IPS-18a (cell line): ENCODE measurements at regions not wholly inside any gene's neighbourhood (a gene's known extent, or its start where the extent isn't known, plus 50 kb on each side); places are given as distances from the start of the nearest gene placed in this dataset.

Experiments used
- H3K27ac ChIP-seq: one replicate; pipeline ENCODE4 v1.5.1; 2013; ENCODE audit warnings: low read length
- H3K27me3 ChIP-seq: one replicate; pipeline ENCODE4 v1.6.1; 2013; ENCODE audit warnings: mild to moderate bottlenecking, low read length; ENCODE audit not compliant: control insufficient read depth, insufficient read depth
- H3K36me3 ChIP-seq: one replicate; pipeline ENCODE4 v1.6.1; 2013; ENCODE audit warnings: low read depth, low read length; ENCODE audit not compliant: control insufficient read depth
- H3K4me1 ChIP-seq: one replicate; pipeline ENCODE4 v1.6.1; 2013; ENCODE audit warnings: low read depth, low read length; ENCODE audit not compliant: control insufficient read depth
- H3K4me3 ChIP-seq: one replicate; pipeline ENCODE4 v1.5.1; 2013; ENCODE audit warnings: low read length
- H3K9ac ChIP-seq: one replicate; pipeline ENCODE4 v1.6.1; 2013; ENCODE audit warnings: mild to moderate bottlenecking, low read length, moderate library complexity
- H3K9me3 ChIP-seq: one replicate; pipeline ENCODE4 v1.6.1; 2013; ENCODE audit warnings: low read depth, low read length; ENCODE audit not compliant: control insufficient read depth

DNA sequence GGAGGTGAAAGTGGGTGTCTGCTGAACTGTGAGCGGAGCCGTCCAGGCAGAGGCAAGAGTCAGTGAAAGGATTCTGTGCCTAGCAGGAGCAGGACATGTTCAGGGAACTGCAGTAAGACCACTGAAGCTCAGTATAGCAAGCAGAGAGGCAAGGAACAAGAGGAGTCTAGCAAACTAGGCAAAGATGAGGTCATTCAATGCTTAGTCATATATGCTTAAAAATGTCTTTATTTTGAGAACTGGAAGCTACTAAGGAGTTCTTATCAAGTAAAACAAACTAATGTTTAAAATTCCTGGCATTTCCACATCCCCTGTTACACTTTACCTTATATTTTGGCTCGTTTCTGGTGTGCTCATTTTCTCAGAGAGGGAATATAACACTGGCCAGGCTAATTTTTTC, 913.4 kb downstream of the CBLN2 start:
- Histone ChIP-seq H3K4me1 (no peaks in the 10 kb centered on the region), H3K27me3 (no peaks in the 10 kb centered on the region), H3K36me3 (no peaks in the 10 kb centered on the region), H3K9me3 (peaks cover 34% of the 10 kb centered on the region), H3K4me3 (no peak overlapping the region), H3K9ac (no peak overlapping the region), H3K27ac (no peak overlapping the region)

DNA sequence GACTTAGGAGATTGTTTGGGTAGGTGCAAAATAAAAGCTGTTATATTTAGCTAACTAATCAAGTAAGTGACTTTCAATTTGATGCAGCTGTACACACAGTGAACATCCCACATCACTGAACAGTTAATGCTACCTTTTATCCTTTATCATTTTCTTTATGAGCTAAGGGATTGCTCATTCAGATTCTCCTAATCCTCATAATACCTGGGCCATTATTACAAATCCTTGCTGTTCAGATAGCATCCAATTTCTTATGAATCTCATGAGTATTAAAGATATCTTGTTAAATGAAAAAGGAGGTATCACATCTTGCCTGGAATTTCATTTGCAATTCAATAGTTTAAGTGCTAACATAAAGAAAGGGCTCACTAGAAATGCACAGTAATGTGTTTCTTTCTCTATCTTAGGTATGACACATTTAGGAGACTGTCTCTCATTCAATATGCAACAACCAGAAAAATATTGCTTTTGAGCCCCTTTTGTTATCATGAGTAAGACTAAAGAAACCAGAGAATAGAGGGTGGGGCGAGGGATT, 918.5 kb downstream of the CBLN2 start:
- no peaks in the 10 kb centered on the region for H3K27me3 ChIP-seq

DNA sequence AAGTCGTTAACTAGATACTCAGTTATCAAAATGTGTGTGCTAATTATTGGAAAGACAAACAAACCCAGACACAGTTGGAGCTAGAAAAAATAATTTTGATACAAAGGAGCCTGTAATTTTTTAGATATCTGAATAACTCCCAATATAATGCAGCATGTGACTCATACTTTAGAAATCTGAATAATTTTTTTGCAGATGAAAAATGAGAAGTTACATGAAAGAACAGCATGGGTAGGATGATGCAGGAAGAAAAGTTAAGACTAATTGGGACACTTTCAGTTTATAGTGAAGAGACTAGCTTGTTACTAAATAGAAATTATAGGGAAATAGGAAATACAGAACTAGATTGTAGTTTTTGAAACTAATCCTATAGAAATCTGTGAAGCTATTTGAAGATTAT, 945.8 kb downstream of the CBLN2 start:
- no peak overlapping the region for H3K4me3 ChIP-seq
- no peak overlapping the region for H3K27ac ChIP-seq
- no peak overlapping the region for H3K9ac ChIP-seq
- H3K27me3 ChIP-seq = no peaks in the 10 kb centered on the region
- no peaks in the 10 kb centered on the region for H3K36me3 ChIP-seq
- no peaks in the 10 kb centered on the region for H3K4me1 ChIP-seq
- peaks cover 35% of the 10 kb centered on the region for H3K9me3 ChIP-seq

More for the DNA sequence above, 918.5 kb downstream of the CBLN2 start:
- Histone ChIP-seq H3K4me3 (no peak overlapping the region), H3K9ac (no peak overlapping the region), H3K27ac (no peak overlapping the region), H3K9me3 (peaks cover 46% of the 10 kb centered on the region), H3K36me3 (no peaks in the 10 kb centered on the region), H3K4me1 (no peaks in the 10 kb centered on the region)

DNA sequence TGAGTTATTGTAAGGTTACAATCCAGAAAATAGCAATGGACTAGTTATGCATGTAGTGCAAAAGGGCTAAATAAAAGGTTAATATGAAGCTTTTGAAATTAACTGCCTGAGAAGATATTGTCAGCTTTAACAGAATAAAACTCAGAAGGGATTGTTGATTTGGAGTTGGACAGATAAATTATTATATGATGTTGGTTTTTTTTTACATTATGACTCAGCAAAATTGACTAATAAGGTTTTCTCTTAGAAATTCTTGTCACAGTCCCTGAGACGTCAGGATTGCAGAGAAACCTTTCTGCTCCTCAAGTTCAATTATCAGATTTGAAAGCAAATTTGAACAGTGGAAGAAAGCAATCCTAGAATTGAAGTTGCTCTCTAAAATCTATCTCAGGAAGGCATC, 946.9 kb downstream of the CBLN2 start:
- Histone ChIP-seq H3K9ac (no peak overlapping the region), H3K9me3 (peaks cover 35% of the 10 kb centered on the region), H3K27ac (no peak overlapping the region), H3K4me1 (no peaks in the 10 kb centered on the region), H3K36me3 (no peaks in the 10 kb centered on the region), H3K27me3 (no peaks in the 10 kb centered on the region), H3K4me3 (no peak overlapping the region)

DNA sequence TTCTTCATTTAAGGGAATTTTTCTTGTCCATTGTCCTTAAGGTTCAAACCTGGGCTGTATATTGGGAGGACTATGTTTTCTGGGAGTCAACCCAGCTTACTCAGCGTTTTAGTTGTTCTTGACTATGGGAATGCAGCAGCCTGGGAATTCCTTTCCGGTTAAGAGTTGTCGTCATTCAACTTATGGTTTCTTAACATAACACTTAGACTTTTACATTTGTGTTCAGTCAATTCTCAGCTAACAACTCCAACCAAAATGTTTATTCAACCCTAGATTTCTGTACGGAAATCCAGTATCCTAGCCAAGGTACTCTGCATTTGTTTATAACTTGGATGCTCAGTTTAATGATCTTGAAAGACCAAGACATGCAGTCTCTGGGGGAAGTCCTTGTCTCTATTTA, 960.9 kb downstream of the CBLN2 start:
- no peak overlapping the region for H3K27ac ChIP-seq
- H3K9ac ChIP-seq = no peak overlapping the region
- H3K4me3 ChIP-seq = no peak overlapping the region
- no peaks in the 10 kb centered on the region for H3K4me1 ChIP-seq
- no peaks in the 10 kb centered on the region for H3K36me3 ChIP-seq
- no peaks in the 10 kb centered on the region for H3K27me3 ChIP-seq
- H3K9me3 ChIP-seq = peaks cover 15% of the 10 kb centered on the region

DNA sequence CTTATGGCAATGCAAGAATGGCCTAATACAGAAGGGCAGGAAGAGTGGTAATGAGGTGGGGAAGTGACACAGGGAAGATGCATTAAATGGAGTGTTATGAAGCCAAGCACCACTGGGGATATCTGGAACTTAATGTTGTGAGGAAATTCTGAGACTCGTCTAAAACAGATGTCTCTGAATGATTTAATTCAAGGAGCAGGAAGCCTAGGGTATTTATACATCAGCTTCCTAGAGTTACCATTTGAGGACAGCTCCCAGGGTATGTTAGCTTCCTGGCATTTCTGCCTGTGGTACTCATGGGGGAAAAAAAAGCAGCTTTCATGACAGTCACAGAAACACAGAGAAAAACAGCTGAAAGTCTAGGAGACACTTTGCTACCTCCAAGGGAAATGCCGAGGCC, 989.5 kb downstream of the CBLN2 start:
- H3K27me3 ChIP-seq = no peaks in the 10 kb centered on the region
- H3K4me3 ChIP-seq = no peak overlapping the region
- H3K36me3 ChIP-seq = no peaks in the 10 kb centered on the region
- no peaks in the 10 kb centered on the region for H3K4me1 ChIP-seq
- H3K9me3 ChIP-seq = peaks cover 33% of the 10 kb centered on the region
- no peak overlapping the region for H3K9ac ChIP-seq
- no peak overlapping the region for H3K27ac ChIP-seq

DNA sequence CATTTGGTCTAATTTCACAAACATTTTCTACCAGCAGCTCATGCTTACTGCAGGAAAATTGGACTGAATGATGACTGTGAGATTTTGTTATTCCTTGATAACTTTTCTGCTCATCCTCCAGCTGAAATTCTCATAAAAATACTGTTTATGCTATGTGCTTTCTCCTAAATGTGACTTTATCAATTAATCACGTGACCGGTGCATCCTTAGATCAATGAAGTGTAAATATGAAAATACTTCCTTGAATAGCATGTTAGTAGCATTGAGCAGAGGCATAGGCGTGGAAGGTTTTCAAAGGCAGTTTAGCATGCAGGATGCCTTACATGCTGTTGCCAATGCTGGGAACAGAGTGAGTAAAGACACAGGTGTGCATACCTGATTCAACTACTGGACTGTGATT, 1002.5 kb downstream of the CBLN2 start:
- Histone ChIP-seq H3K4me1 (no peaks in the 10 kb centered on the region), H3K27me3 (no peaks in the 10 kb centered on the region), H3K4me3 (no peak overlapping the region), H3K9ac (no peak overlapping the region), H3K27ac (no peak overlapping the region), H3K9me3 (peaks cover 40% of the 10 kb centered on the region), H3K36me3 (no peaks in the 10 kb centered on the region)

DNA sequence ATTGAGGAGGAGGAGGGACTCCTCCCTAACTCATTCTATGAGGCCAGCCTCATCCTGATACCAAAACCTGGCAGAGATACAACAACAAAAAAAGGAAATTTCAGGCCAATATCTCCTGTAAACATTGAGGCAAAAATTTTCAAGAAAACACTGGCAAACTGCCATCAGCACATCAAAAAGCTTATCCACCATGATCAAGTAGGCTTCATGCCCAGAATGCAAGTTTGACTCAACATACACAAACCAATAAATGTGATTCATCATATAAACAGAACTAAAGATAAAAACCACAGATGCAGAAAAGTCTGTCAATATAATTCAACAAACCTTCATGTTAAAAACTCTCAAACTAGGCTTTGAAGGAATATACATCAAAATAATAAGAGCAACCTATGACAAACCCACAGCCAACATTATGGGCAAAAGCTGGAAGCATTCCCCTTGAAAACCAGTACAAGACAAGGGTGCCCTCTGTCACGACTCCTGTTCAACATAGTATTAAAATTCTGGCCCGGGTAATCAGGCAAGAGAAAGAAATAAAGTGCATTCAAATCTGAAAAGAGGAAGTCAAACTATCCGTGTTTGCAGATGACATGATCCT, 1014.3 kb downstream of the CBLN2 start:
- Histone ChIP-seq H3K4me3 (no peak overlapping the region), H3K27me3 (no peaks in the 10 kb centered on the region), H3K36me3 (no peaks in the 10 kb centered on the region), H3K4me1 (no peaks in the 10 kb centered on the region), H3K9ac (no peak overlapping the region), H3K27ac (no peak overlapping the region), H3K9me3 (peaks cover 32% of the 10 kb centered on the region)

DNA sequence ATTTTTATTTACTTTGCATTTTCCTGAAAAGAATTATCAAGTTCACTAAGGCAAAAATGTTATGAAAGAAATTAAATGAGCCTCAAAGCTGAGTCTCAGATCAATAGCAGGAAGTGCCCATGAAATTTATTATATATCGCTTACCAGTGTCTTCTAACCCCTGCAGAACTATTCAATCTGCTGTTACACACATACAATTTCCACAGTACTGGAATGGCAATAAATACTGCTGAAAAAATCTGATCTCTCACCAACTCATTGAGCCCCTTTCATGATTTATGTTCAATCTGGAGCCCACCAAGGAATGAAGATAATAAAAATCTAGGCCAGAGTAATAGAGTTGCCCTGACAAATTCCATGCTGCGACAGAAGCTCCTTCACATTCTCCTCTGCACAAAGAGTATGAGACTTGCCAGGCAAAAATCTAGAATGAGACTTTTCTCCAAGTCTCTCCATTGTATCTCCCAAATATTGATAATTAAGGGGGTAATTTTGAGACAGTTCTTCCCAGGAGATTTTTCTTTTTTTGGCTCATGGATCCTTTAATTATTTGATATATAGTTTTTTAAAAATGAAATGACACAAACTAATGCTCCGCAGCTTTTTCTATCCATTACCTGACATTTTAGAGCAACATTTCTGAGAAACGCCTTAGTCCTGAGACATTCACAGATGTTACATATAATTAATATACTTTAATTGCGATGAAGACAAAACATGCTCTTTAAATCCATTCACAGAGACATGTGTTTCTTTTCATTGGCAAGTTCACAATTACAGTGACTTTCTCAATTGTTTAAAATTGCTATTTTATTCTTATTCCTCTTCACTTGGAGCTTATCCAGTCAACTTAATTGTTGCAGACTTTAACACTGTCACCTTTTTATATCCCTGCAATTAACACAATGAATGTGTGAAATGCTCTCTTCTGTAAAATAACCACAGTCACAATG, 1020.4 kb downstream of the CBLN2 start:
- H3K4me3 ChIP-seq = no peak overlapping the region

DNA sequence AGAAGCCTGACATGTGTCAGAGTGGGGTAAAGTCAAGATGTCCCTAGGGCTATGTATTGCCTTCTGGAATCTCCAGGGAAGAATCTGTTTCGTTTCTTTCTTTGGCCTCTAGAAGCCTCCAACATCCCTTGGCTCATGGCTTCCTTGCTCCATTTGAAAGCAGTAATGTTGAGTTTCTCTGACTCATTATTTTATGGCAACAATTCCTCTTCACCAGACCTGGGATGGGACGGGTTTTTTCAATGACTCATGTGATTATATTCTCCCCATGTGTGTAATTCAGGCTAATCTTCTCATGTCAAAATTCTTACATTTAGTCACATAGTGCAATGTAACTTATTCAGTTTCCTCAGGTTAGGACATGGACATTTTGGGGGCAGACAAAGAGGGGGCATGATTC, 1038.6 kb downstream of the CBLN2 start:
- H3K27me3 ChIP-seq = no peaks in the 10 kb centered on the region
- no peak overlapping the region for H3K4me3 ChIP-seq
- peaks cover 12% of the 10 kb centered on the region for H3K9me3 ChIP-seq
- no peak overlapping the region for H3K9ac ChIP-seq
- H3K4me1 ChIP-seq = no peaks in the 10 kb centered on the region
- H3K36me3 ChIP-seq = no peaks in the 10 kb centered on the region
- no peak overlapping the region for H3K27ac ChIP-seq

More for the DNA sequence above, 1020.4 kb downstream of the CBLN2 start:
- H3K36me3 ChIP-seq = no peaks in the 10 kb centered on the region
- H3K9ac ChIP-seq = no peak overlapping the region
- H3K27me3 ChIP-seq = no peaks in the 10 kb centered on the region
- no peak overlapping the region for H3K27ac ChIP-seq
- no peaks in the 10 kb centered on the region for H3K4me1 ChIP-seq
- H3K9me3 ChIP-seq = peaks cover 29% of the 10 kb centered on the region

DNA sequence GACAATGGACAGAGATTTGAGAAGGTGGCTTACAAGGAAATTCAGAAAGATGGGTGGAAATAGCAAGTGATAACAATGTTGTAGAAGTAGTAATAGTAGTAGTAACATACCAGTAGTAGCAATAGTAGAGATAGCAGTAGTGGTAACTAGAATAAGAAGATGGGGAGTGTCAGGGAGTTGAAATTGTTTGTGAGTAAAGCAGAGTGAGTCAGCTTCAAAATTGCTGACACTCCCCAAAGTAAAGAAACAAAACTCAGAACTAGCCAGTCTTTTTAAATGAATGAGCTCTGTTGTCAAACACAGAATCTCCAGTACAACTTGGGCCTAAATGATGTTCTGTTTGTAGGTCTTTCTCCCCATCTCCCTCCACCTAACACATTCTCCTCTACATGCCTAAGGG, 1040.9 kb downstream of the CBLN2 start:
- Histone ChIP-seq H3K27me3 (no peaks in the 10 kb centered on the region), H3K4me3 (no peak overlapping the region), H3K36me3 (no peaks in the 10 kb centered on the region), H3K27ac (no peak overlapping the region), H3K9ac (no peak overlapping the region), H3K9me3 (peaks cover 18% of the 10 kb centered on the region), H3K4me1 (no peaks in the 10 kb centered on the region)
